ENCODE measurements at regions not wholly inside any gene's neighbourhood (a gene's known extent, or its start where the extent isn't known, plus 50 kb on each side); places are given as distances from the start of the nearest gene placed in this dataset.

GRCh38 chr1:4263699-4264098 lies 363.6 kb upstream of the C1orf174 start:
- no peak for TF ChIP-seq POLR2A (IDR thresholded peaks at IDR 0.05; ENCODE audit: low read length)
- no peak for TF ChIP-seq GATA1 (IDR thresholded peaks at IDR 0.05; ENCODE audit: low read depth, low read length)

Data from erythroblast (primary cell).